Coronary artery (tissue), 2 donors: ENCODE measurements at regions not wholly inside any gene's neighbourhood (a gene's known extent, or its start where the extent isn't known, plus 50 kb on each side); places are given as distances from the start of the nearest gene placed in this dataset.

Experiments used
- DNase-seq: peaks from one replicate; pipeline ENCODE4 v3.0.0-alpha.2; 2017; ENCODE audit warnings: low spot score
- H3K27ac ChIP-seq, 2 donors: fragments of 200-600 bp; sonication (generic); one replicate each; pipeline ENCODE4 v1.5.1; 2016 to 2019
- H3K4me3 ChIP-seq: fragments of 200-600 bp; sonication (generic); 2 replicates; pipeline ENCODE4 v1.5.1; 2016; ENCODE audit warnings: mild to moderate bottlenecking, moderate library complexity
- CTCF ChIP-seq: fragments of 200-600 bp; sonication (generic); IDR thresholded peaks from one replicate; pipeline ENCODE4 v1.5.1; 2019; ENCODE audit warnings: antibody characterized with exemption

GRCh38 chr12:92208613-92209121 is 63.0 kb upstream of the BTG1 start:
- H3K4me3 ChIP-seq = no peak overlapping the region
- peak overlapping the region in 1 of 2 donors; percentile 52 for H3K27ac ChIP-seq
- TF ChIP-seq CTCF = no peak
- no peak for DNase-seq

- no peak for TF ChIP-seq CTCF
Measured at GRCh38 chr12:92206596-92206995, 61.0 kb upstream of the BTG1 start.

GRCh38 chr12:92206011-92206410 is 60.4 kb upstream of the BTG1 start:
- no peak overlapping the region for H3K4me3 ChIP-seq
- TF ChIP-seq CTCF = no peak
- H3K27ac ChIP-seq = no peak overlapping the region
- no peak for DNase-seq

More at GRCh38 chr12:92206596-92206995, 61.0 kb upstream of the BTG1 start:
- DNase-seq = no peak
- Histone ChIP-seq H3K27ac (no peak overlapping the region), H3K4me3 (no peak overlapping the region)

GRCh38 chr12:92199819-92200576 is 54.4 kb upstream of the BTG1 start:
- Histone ChIP-seq H3K27ac (no peak overlapping the region), H3K4me3 (no peak overlapping the region)
- TF ChIP-seq CTCF = no peak
- DNase-seq = no peak

- no peak overlapping the region for H3K27ac ChIP-seq
- TF ChIP-seq CTCF = no peak
- H3K4me3 ChIP-seq = no peak overlapping the region
- no peak for DNase-seq
Measured at GRCh38 chr12:92197815-92198214, 52.2 kb upstream of the BTG1 start.

GRCh38 chr12:92196368-92196767 is 50.7 kb upstream of the BTG1 start:
- H3K4me3 ChIP-seq = no peak overlapping the region
- DNase-seq = no peak
- H3K27ac ChIP-seq = no peak overlapping the region
- no peak for TF ChIP-seq CTCF
